ENCODE measurements at regions not wholly inside any gene's neighbourhood (a gene's known extent, or its start where the extent isn't known, plus 50 kb on each side); places are given as distances from the start of the nearest gene placed in this dataset.

GRCh38 chr6:169965657-169966311 lies 214.4 kb downstream of the ERMARD start:
- TF ChIP-seq CTCF (conservative IDR thresholded peaks at IDR 0.05) (no peak), ZFX (IDR thresholded peaks at IDR 0.05) (no peak)
- H3K27ac ChIP-seq, result no peak overlapping the region

- no peak for TF ChIP-seq ZFX (IDR thresholded peaks at IDR 0.05)
- TF ChIP-seq CTCF (conservative IDR thresholded peaks at IDR 0.05), result no peak
Measured at GRCh38 chr6:169965239-169965638, 213.8 kb downstream of the ERMARD start.

GRCh38 chr6:169964486-169965180 lies 213.2 kb downstream of the ERMARD start:
- no peak for TF ChIP-seq ZFX (IDR thresholded peaks at IDR 0.05)
- TF ChIP-seq CTCF (conservative IDR thresholded peaks at IDR 0.05), result no peak
- no peak overlapping the region for H3K27ac ChIP-seq

More at GRCh38 chr6:169965239-169965638, 213.8 kb downstream of the ERMARD start:
- H3K27ac ChIP-seq, result no peak overlapping the region

GRCh38 chr6:169963581-169964297 lies 212.3 kb downstream of the ERMARD start:
- H3K27ac ChIP-seq, result no peak overlapping the region
- TF ChIP-seq ZFX (IDR thresholded peaks at IDR 0.05) (no peak), CTCF (conservative IDR thresholded peaks at IDR 0.05) (no peak)

GRCh38 chr6:169962604-169963469 lies 211.4 kb downstream of the ERMARD start:
- no peak overlapping the region for H3K27ac ChIP-seq
- TF ChIP-seq CTCF (conservative IDR thresholded peaks at IDR 0.05) (no peak), ZFX (IDR thresholded peaks at IDR 0.05) (no peak)

- H3K27ac ChIP-seq, result no peak overlapping the region
- TF ChIP-seq CTCF (conservative IDR thresholded peaks at IDR 0.05) (no peak), ZFX (IDR thresholded peaks at IDR 0.05) (no peak)
Measured at GRCh38 chr6:169961772-169962561, 210.5 kb downstream of the ERMARD start.

Data from C4-2B (cell line).